Choroid plexus epithelial cell (primary cell): ENCODE measurements at regions not wholly inside any gene's neighbourhood (a gene's known extent, or its start where the extent isn't known, plus 50 kb on each side); places are given as distances from the start of the nearest gene placed in this dataset.
"Not testable (repeated sequence)": the region's sequence is repeated elsewhere in the genome, so short reads cannot be mapped to it uniquely, and the experiment has no call there.

Experiments used
- DNase-seq: peaks from one replicate; pipeline ENCODE4 v3.0.0-alpha.2; 2010; ENCODE audit warnings: low read depth
- H3K4me3 ChIP-seq: 2 replicates; pipeline ENCODE4 v1.5.1; 2011; ENCODE audit warnings: low read depth, mild to moderate bottlenecking, control low read depth, low read length, moderate library complexity
- TF ChIP-seq, protein P1 (sequence below): conservative IDR thresholded peaks from 2 replicates; pipeline ENCODE4 v1.5.1; 2011; ENCODE audit warnings: low read depth, mild to moderate bottlenecking, control low read depth, inconsistent platforms, low read length, moderate library complexity

- no peak overlapping the region for H3K4me3 ChIP-seq
- TF ChIP-seq, protein P1, sequence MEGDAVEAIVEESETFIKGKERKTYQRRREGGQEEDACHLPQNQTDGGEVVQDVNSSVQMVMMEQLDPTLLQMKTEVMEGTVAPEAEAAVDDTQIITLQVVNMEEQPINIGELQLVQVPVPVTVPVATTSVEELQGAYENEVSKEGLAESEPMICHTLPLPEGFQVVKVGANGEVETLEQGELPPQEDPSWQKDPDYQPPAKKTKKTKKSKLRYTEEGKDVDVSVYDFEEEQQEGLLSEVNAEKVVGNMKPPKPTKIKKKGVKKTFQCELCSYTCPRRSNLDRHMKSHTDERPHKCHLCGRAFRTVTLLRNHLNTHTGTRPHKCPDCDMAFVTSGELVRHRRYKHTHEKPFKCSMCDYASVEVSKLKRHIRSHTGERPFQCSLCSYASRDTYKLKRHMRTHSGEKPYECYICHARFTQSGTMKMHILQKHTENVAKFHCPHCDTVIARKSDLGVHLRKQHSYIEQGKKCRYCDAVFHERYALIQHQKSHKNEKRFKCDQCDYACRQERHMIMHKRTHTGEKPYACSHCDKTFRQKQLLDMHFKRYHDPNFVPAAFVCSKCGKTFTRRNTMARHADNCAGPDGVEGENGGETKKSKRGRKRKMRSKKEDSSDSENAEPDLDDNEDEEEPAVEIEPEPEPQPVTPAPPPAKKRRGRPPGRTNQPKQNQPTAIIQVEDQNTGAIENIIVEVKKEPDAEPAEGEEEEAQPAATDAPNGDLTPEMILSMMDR = no peak
- no peak for DNase-seq
Measured at GRCh38 chr3:79953591-79954101, 185.8 kb upstream of the ROBO1 start.

- DNase-seq, H3K4me3 ChIP-seq: not testable (repeated sequence)
Measured at GRCh38 chr3:79951426-79951825, 183.6 kb upstream of the ROBO1 start.

DNA sequence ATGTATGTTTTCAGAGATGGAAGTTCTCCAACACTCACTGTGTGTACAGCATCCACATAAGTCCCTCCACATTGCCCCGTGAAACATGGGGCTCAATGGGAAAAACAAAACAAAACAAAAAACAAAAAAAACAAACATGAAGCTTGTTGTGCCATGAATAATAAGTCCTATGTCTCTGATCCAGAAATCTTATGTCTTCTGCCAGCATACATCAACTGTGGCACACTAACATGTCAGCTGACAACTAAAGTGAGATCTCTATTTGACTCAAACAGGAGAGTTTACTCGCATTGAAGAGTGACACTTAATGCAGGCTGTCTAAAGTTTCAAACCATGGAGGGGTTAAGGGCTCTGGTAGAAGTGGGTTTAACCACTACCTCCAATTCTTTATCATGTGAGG is 180.2 kb upstream of the ROBO1 start:
- H3K4me3 ChIP-seq = no peak overlapping the region
- TF ChIP-seq, protein P1 = no peak

DNA sequence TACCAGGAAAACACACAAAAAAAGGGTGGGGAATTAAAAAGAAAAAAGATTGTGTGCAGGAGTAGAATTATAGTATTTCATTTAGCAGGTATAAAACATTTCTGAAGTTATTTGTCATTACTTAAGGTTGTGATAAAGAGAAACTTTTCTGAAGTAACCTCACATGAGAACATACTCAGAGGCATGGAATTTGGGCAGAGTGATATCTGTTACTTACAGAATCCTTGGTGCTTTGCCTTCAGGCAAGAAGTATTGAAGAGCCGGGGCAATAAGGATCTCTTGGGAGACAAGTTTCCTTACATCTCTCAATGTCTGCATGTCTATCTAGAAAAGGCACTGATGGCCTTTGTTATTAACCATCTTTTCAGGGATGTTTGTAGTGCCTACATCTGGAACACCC is 179.7 kb upstream of the ROBO1 start:
- TF ChIP-seq, protein P1 = no peak
- DNase-seq = peak; percentile 52

More for the DNA sequence above, 180.2 kb upstream of the ROBO1 start:
- no peak for DNase-seq

DNA sequence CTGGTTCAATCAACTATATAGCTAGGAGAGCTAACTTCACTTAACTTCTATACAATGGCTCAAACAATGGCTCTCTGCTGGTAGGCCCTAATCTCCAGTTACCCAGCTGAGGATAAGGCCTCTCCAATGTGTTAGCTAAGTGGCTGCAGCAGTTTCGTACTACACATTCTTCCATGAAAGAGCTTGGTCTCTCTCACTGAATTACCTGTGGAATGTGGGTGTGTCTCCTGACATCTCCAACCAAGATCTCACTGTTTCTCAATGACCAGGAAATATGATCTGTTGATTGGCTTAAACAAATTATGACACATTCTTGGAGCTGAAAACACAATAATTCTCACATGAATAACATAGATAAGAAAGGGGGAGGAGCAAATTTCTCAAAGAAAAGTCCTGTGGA is 169.8 kb upstream of the ROBO1 start:
- TF ChIP-seq, protein P1 = no peak
- no peak overlapping the region for H3K4me3 ChIP-seq
- DNase-seq = peak; percentile 83

More for the DNA sequence above, 179.7 kb upstream of the ROBO1 start:
- H3K4me3 ChIP-seq = no peak overlapping the region

DNA sequence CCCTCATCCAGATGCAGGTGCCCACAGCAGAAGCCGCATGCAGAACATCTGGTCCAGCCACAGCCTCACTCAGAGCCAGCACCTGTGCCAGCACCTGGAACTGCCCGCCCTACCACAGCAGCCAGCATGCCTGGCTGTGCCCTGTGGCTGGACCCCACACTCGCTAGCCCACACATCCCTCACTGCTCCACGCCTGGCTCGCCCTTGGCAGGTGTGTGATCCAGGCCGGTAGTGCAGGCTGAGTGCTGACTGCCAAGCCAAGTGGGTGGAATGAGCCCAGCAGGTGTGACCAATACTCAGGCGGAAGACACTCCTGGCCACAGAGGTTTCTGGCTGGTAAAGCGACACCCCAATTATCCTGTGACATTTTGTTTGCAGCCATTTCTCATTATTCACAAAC is 162.4 kb upstream of the ROBO1 start:
- TF ChIP-seq, protein P1 = no peak
- H3K4me3 ChIP-seq = no peak overlapping the region
- DNase-seq = no peak

DNA sequence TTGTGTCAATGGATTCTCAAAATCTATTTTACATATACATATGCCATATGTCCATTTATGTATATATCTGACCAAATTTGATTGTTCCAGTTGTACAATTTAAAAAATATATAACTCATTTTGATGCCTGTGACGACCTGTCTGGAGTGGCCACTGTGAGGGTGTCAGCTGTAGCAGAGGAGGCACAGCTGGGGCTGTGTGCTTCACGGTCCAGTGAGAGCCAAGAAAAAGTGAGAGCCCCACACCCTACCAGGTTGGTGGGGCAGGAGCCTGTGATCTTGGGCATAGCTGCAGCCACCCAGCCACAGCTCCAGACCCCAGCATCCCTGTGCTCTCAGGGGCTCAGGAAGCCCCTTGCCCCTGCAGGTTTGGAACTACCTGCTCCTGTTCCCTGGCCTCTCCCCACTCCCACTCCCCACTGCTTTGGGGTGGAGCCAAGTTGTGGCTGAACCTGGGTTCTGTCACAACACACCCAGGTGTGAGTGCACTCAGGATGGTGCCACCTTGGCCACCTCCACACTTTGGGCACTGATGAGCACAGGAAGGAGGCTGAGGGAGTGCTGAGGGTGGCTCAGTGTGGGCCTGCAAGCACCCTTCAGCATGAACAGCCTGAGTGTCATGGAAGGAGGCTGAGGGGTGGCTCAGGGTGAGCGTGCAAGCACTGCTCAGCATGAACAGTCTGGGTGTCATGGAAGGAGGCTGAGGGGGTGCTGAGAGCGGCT is 161.1 kb upstream of the ROBO1 start:
- no peak for DNase-seq
- no peak overlapping the region for H3K4me3 ChIP-seq
- TF ChIP-seq, protein P1 = no peak
